ENCODE measurements at regions not wholly inside any gene's neighbourhood (a gene's known extent, or its start where the extent isn't known, plus 50 kb on each side); places are given as distances from the start of the nearest gene placed in this dataset.

GRCh38 chr13:73272831-73273230, 214.0 kb downstream of the KLF5 start:
- no peak for DNase-seq

DNA sequence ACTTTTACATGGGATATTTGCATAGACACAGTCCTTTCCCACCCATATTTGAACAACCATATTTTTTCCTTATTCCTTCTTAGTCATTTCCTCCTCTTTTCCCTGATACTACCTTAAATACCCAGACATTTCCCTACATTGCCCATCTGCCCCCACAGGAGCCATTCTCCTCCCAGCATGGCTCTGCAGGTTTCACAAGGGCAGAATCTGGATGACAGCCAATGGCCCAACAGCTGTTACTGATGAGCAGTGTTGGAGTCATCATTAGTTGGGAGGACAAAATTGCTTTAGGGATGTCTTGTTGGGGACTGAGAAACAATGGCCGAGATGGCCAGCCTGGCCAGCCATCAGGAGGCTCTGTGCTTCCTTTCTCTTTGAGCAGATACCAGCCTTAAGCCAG, 209.5 kb downstream of the KLF5 start:
- DNase-seq, result no peak

DNA sequence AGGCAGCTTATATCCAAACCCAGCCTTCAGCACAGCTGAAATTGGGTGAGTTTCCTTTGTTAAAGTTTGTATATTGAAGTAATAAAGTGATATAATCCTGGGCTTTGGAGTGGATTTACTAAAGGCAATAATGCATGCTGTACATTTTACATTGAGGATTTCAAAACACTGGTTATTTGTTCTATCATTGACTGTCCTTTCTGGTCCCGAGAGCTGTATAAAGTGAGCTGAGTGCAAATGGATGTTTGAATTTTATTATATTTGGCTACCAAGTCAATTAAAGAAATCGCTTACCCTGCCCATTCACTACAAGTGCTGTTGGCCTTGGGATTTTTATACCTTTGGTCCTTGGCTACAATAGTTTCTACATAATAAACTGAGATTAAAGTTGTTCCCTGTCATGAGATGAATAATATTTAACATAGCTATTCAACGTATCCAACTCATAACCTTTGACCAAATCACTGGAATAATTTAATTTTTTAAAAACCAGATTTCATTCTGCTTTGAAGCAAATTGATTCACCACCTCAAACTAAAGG, 207.9 kb downstream of the KLF5 start:
- DNase-seq, result no peak

DNA sequence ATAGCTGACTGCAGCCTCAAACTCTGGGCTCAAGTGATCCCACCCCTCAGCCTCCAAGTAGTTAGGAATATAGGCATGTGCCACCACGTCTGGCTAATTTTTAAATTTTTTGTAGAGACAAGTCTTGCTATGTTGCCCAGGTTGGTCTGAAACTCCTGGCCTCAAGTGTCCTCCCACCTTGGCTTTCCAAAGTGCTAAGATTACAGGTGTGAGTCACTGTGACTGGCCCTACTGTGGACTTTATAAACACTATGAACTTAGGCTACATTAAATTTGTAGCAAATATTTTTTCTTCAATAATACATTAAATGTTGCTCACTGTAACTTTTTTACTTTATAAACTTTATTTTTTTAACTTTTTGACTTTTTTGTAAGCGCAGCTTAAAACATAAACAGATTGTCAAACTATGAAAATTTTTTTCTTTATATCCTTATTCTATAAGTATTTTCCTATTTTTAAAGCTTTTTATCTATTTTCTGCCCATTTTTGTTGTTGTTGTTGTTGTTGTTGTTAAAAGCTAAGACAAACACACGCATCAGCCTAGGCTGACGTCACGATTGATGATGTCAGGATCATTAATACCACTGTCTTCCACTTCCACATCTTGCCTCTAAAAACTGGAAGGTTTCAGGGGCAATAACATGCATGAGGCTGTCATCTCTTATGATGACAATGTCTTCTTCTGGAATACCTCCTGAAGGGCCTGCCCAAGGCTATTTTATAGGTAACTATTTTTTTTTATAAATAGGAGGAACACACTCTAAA, 204.2 kb downstream of the KLF5 start:
- DNase-seq, result no peak

DNA sequence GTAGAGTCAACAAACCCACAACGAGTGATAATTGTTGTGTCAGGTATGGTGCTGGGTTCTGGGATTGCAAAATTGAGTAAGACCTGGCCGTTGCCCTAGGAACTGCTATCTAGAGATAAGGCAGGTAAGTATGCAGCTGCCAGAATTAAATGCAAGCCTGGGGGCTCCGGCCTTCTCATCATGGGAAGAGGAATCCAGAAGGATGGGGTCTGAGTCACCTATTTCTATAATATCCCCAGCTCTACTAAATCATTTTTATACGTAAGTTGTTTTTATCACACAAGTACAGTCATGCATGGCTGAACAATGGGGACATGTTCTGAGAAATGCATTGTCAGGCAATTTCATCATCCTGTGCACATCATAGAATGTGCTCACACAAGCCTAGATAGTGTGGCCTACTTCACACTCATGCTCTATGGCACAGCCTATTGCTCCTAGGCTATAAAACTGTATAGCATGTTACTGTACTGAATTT, 203.0 kb downstream of the KLF5 start:
- DNase-seq, result no peak

DNA sequence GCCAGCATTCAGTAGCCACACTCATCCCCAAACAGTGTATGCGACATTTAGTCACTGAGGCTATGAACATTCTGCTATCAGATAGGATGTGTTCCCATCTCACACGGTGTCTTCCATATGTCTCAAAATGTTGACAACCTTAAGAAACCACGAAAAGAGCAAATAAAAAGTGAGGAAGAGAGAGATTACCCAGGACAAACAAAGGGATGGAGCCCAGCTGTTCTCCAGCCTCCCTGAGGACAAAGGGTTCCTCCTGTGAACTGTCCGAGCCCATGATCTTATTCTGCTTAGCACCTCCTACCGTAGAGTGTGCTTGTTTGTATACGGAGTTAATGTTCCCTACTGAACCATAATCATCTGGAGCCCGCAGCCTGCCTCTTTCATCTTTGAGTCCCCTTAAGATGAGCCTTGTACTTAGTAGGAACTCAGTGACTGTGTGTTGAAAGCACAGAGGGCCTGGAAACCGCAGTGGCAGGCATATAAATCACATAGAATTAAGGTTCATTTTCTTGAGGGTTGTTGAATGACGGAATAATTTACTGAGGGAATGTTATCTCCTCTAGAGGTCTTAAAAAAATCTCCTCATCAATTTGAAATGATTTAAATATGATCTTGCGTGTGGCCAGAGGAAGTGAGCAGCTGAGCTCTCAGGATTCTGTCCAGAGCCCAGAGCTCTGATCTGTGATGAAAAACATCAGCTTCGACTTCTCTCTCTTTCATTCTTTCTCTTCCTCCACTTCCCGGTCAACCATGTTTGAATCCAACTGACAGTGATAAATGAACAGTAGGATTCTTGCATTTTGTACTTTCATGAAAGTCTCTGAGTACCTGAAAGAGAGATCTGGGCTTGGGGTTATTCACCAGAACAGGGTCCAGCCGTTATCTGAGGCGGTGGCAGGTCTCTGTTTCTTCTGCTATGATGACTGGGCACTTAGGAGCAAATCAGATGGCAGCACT, 200.5 kb downstream of the KLF5 start:
- no peak for DNase-seq

DNA sequence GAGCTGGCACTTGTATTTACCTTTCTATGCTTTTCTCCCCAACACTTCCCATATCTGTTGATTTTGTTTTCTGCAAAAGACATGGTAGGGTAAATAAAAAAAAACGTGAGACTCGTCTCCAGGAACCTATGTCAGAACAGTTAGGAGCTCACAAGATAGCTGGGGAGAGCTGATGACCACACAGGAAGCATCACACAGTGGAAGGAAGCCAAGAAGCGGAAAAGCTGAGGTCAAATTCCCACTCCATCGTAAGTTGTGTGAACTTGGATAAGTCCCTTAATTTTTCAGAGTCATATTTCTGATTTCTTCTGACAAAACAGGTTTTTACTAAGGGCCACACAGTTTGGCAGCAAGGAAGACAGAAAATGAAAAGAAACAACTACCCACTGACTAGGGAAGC, 199.6 kb downstream of the KLF5 start:
- no peak for DNase-seq

GRCh38 chr13:73254827-73255226, 196.0 kb downstream of the KLF5 start:
- no peak for DNase-seq

DNA sequence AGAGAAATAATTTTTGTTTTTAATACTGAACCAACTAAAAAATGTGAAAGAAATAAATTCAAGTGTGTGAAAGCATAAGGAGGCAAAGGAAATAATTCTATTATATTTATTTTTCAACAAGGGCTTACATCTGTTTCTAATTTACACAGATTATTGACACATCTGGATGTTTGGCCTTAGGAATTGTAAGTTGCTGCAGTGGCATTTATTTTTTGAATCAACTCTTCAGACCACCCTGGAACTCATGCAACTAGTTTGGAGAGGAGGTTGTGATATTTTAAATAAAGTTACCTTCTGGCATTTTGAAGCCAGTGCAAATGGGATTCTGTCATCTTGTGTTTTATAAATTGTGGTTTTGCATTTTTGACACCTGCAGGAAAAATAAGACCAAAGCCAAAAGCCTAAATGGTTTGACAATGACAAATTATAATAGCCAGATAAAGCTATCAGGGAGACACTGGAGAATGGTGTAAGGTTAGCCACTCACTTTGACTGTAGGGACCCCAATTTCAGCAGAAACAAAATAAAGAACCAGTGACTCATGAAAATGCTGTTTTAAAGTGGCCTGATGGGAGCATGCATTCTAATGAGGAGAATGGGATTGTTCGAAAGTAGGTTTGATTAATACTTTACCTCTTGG, 192.9 kb downstream of the KLF5 start:
- DNase-seq, result no peak

DNA sequence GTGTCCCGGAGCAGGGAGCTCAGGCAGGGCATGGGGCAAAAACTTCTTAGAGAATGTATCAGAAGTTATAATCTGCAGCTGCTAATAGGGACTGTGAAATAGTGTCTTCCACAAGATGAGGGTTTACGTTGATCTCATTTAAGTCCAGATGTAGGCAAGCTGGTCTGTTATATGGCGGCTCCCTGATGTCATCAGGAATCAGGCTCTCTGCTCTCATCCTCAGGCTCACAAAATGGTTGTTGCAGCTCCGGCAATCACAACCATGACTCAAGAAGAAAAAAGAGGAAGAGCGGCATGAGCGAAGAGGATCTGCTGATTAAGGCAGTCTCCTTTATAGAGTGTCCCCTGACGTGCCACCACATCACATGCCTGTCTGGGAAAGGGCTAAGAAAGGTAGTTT, 191.3 kb downstream of the KLF5 start:
- DNase-seq, result no peak

- no peak for DNase-seq
These were observed 190.1 kb downstream of the KLF5 start for GRCh38 chr13:73248711-73249580.

DNA sequence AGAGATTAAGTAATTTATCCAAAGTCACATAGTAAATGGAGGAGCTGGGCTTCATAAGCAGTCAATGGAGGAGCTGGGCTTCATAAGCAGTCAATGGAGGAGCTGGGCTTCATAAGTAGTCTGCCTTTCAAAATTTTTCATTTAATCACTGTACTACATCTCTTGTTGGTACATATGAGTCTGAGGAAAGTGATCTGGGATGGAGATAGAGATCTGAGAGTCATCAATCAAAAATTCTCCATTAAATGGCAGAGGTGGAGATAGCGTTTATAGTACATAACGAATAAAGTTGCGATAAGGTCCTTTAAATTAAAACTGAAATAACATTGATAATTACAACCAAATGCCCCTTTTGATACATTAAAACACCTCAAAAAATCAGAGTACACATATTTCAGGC, 189.3 kb downstream of the KLF5 start:
- DNase-seq, result no peak

- DNase-seq, result no peak
These were observed 186.4 kb downstream of the KLF5 start for GRCh38 chr13:73245246-73245645.

DNA sequence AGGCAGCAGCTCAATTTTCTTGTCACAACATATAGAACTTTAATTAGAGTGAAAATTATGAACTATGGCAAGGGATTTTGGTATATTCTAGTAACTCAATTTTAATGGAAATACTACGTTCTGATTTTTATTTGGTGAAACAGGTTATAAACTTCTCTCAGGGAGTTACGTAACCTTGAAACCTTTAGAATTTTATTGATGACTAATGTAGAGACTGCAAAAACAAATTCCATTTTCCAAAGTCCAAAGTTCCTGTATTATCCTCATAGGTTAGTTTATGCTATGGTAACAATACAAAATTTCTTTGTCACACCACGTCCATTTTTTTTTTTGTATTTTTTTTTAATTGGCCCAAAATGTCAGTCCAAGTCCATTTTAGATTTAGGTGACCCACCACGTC, 185.7 kb downstream of the KLF5 start:
- no peak for DNase-seq

DNA sequence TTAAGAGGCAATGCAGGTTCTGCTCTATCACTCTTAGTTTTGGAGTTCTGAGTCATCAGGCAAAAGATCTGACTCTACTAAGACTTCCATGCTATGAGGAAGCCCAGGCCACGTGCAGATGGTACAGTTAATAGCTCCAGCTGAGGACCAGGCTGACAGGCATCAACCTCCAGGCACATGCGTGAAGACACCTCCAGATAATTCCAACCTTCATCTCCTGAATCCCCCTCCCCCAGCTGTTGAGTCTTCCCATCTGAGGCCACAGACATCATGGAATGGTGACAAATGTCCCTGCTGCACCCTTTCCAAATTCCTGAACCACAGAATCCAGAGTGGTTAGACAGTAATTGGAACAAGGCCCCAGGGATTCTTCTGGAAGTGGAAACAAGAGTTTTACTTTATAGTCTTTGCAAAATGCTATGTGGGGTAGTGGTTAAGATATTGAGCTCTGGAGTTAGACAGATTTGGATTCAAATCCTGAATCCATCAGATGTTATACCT, 183.8 kb downstream of the KLF5 start:
- no peak for DNase-seq

DNA sequence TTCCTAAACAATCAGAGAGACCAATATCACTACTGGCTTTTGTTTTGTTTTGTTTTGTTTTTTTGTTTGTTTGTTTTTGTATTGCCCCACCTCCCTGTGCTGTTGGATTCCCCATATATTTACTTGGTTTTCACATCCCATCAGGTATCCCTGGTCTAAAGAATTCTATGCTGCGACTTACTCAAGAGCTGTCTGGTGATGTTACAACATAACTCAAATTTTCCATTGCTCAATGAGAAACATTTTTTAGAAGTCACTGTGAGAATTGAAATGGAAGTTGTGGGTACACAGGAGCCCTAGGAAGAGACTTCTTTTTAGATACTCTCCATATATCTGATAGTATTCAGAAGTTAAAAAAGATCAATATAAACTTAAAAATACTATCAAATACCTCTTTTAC, 181.4 kb downstream of the KLF5 start:
- DNase-seq, result no peak

GRCh38 chr13:73235385-73235784, 176.6 kb downstream of the KLF5 start:
- no peak for DNase-seq

- DNase-seq, result no peak
These were observed 172.7 kb downstream of the KLF5 start for GRCh38 chr13:73231471-73231870.

DNA sequence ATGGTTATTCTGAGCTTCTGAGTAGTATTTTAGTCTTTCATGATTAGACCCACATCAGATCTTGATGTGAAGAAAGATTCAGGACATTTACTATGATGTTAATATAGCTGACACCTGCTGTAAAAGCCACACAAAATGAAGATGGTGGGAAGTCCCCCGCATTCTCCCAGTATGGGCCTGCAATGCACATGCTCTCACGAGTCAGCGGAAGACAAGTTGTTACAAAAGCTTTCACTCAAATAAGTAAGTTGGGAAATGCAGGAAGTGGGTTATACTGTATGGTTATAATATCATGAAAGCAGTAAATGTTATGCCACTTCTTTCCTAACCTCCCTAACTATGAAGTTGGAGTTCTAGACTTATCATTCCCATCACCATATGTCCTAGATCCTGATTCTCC, 171.9 kb downstream of the KLF5 start:
- peak; percentile 22 for DNase-seq

GRCh38 chr13:73228546-73228945, 169.7 kb downstream of the KLF5 start:
- DNase-seq, result no peak

DNA sequence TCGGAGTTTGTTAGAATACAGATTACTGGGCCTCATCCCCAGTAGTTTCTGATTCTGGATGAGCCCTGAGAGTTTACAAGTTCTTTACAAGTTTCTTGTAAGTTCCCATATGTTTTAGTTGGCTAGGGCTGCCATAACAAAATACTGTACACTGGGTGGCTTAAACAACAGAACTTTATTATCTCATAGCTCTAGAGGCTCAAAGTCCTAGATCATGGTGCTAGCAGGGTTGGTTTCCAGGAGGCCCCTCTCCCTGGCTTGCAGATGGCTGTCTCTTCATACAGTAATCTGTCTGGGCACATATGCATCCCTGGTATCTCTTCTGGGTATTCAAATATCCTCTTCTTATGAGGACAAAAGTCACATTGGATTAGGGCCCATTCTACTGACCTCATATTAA, 167.2 kb downstream of the KLF5 start:
- DNase-seq, result no peak

- no peak for DNase-seq
These were observed 165.9 kb downstream of the KLF5 start for GRCh38 chr13:73224703-73225102.
